WTC11 (cell line): ENCODE measurements at regions not wholly inside any gene's neighbourhood (a gene's known extent, or its start where the extent isn't known, plus 50 kb on each side); places are given as distances from the start of the nearest gene placed in this dataset.

ENCODE experiments used
- ATAC-seq: fragments of 200-7000 bp; cut with Tn5 transposase; 2 replicates; pipeline ENCODE4 v1.10.0; 2021; ENCODE audit warnings: mild to moderate bottlenecking, moderate library complexity
- CTCF ChIA-PET: fragments of 300-600 bp; sonication (Branson Sonifier 250); formaldehyde crosslinking; loops from one replicate; lab custom pipeline; 2021; ENCODE audit warnings: antibody characterized with exemption; lab: Charles Lee
- POLR2A ChIA-PET: fragments of 350-600 bp; sonication (Branson Sonifier 250); formaldehyde crosslinking; loops from one replicate; lab custom pipeline; 2021; ENCODE audit warnings: antibody characterized with exemption; lab: Charles Lee
- DNase-seq: peaks from one replicate; pipeline ENCODE4 v3.0.0; 2021; ENCODE audit warnings: low spot score
- H3K27ac Mint-ChIP-seq: 2 replicates; pipeline ENCODE4 v1.8.0; 2021; ENCODE audit warnings: mixed read lengths
- H3K27me3 Mint-ChIP-seq: 2 replicates; pipeline ENCODE4 v1.8.0; 2021; ENCODE audit warnings: low read depth, mild to moderate bottlenecking, moderate library complexity, mixed read lengths
- H3K36me3 Mint-ChIP-seq: 2 replicates; pipeline ENCODE4 v1.8.0; 2021; ENCODE audit warnings: mixed read lengths
- H3K4me1 Mint-ChIP-seq: 2 replicates; pipeline ENCODE4 v1.8.0; 2022; ENCODE audit warnings: mixed read lengths
- H3K4me3 Mint-ChIP-seq: 2 replicates; pipeline ENCODE4 v1.8.0; 2021; ENCODE audit warnings: mild to moderate bottlenecking, moderate library complexity, mixed read lengths
- H3K9me3 Mint-ChIP-seq: 2 replicates; pipeline ENCODE4 v1.8.0; 2021; ENCODE audit warnings: mixed read lengths
- AR ChIP-seq: fragments of 250-450 bp; sonication (Bioruptor Pico); IDR thresholded peaks from 2 replicates; pipeline ENCODE4 v1.9.0; 2021; ENCODE audit warnings: mild to moderate bottlenecking
- CBFB ChIP-seq: sonication (generic); formaldehyde crosslinking; IDR thresholded peaks from 2 replicates; pipeline ENCODE4 v1.8.1; 2022; ENCODE audit warnings: mild to moderate bottlenecking, low read depth, missing genetic modification reagents
- CREB1 ChIP-seq: sonication (generic); formaldehyde crosslinking; IDR thresholded peaks from 2 replicates; pipeline ENCODE4 v1.8.0; 2023; ENCODE audit warnings: mild to moderate bottlenecking, missing genetic modification reagents
- CREM ChIP-seq: sonication (generic); formaldehyde crosslinking; IDR thresholded peaks from 2 replicates; pipeline ENCODE4 v1.8.1; 2022; ENCODE audit warnings: mild to moderate bottlenecking, missing genetic modification reagents, moderate library complexity
- CTCF ChIP-seq: fragments of 200-600 bp; IDR thresholded peaks from 2 replicates; pipeline ENCODE4 v1.8.0; 2022; ENCODE audit warnings: antibody characterized with exemption
- E2F4 ChIP-seq: sonication (generic); formaldehyde crosslinking; IDR thresholded peaks from 2 replicates; pipeline ENCODE4 v1.8.1; 2022; ENCODE audit warnings: low read depth, mild to moderate bottlenecking, moderate library complexity, missing genetic modification reagents, borderline replicate concordance
- EMX1 ChIP-seq: fragments of 250-450 bp; sonication (Bioruptor Pico); IDR thresholded peaks from 2 replicates; pipeline ENCODE4 v1.8.0; 2021; ENCODE audit warnings: mild to moderate bottlenecking
- ERG ChIP-seq: fragments of 250-450 bp; sonication (Bioruptor Pico); IDR thresholded peaks from 2 replicates; pipeline ENCODE4 v1.8.0; 2021; ENCODE audit warnings: mild to moderate bottlenecking
- FOXJ3 ChIP-seq: sonication (generic); formaldehyde crosslinking; IDR thresholded peaks from 2 replicates; pipeline ENCODE4 v1.9.0; 2021; ENCODE audit warnings: missing genetic modification reagents, mild to moderate bottlenecking, borderline replicate concordance
- FOXK1 ChIP-seq: sonication (generic); formaldehyde crosslinking; IDR thresholded peaks from 2 replicates; pipeline ENCODE4 v1.8.0; 2022; ENCODE audit warnings: mild to moderate bottlenecking, moderate library complexity, missing genetic modification reagents
- GABPB1 ChIP-seq: sonication (generic); formaldehyde crosslinking; IDR thresholded peaks from 2 replicates; pipeline ENCODE4 v1.8.1; 2023; ENCODE audit warnings: mild to moderate bottlenecking, missing genetic modification reagents
- HMGXB4 ChIP-seq: sonication (generic); formaldehyde crosslinking; IDR thresholded peaks from 2 replicates; pipeline ENCODE4 v1.8.1; 2023; ENCODE audit warnings: mild to moderate bottlenecking, moderate library complexity, missing genetic modification reagents
- IRF2 ChIP-seq: sonication (generic); formaldehyde crosslinking; IDR thresholded peaks from 2 replicates; pipeline ENCODE4 v1.8.0; 2022; ENCODE audit warnings: low read depth, missing genetic modification reagents, borderline replicate concordance
- NFE2L1 ChIP-seq: sonication (generic); formaldehyde crosslinking; IDR thresholded peaks from 2 replicates; pipeline ENCODE4 v1.8.1; 2023; ENCODE audit warnings: missing genetic modification reagents
- NR1H2 ChIP-seq: sonication (generic); formaldehyde crosslinking; IDR thresholded peaks from 2 replicates; pipeline ENCODE4 v1.9.0; 2021; ENCODE audit warnings: mild to moderate bottlenecking, moderate library complexity, missing genetic modification reagents
- RELA ChIP-seq: sonication (generic); formaldehyde crosslinking; IDR thresholded peaks from 2 replicates; pipeline ENCODE4 v1.8.1; 2022; ENCODE audit warnings: missing genetic modification reagents, mild to moderate bottlenecking, borderline replicate concordance
- TEAD1 ChIP-seq: sonication (generic); formaldehyde crosslinking; IDR thresholded peaks from 2 replicates; pipeline ENCODE4 v1.8.0; 2022; ENCODE audit warnings: mild to moderate bottlenecking, missing genetic modification reagents
- TEAD4 ChIP-seq: sonication (generic); formaldehyde crosslinking; IDR thresholded peaks from 2 replicates; pipeline ENCODE4 v1.8.0; 2022; ENCODE audit warnings: mild to moderate bottlenecking, missing genetic modification reagents
- ZNF138 ChIP-seq: sonication (generic); formaldehyde crosslinking; conservative IDR thresholded peaks from 2 replicates; pipeline ENCODE4 v1.8.1; 2022; ENCODE audit warnings: mild to moderate bottlenecking, moderate library complexity, missing genetic modification reagents
- ZNF232 ChIP-seq: sonication (generic); formaldehyde crosslinking; IDR thresholded peaks from 2 replicates; pipeline ENCODE4 v1.8.0; 2022; ENCODE audit warnings: mild to moderate bottlenecking, missing genetic modification reagents
- ZNF263 ChIP-seq: sonication (generic); formaldehyde crosslinking; IDR thresholded peaks from 2 replicates; pipeline ENCODE4 v1.8.1; 2022; ENCODE audit warnings: low read depth, mild to moderate bottlenecking, moderate library complexity, missing genetic modification reagents
- ZNF423 ChIP-seq: fragments of 250-450 bp; sonication (Bioruptor Pico); IDR thresholded peaks from 2 replicates; pipeline ENCODE4 v2.1.2; 2022; ENCODE audit warnings: mild to moderate bottlenecking, moderate library complexity
- ZNF532 ChIP-seq: fragments of 250-450 bp; sonication (Bioruptor Pico); IDR thresholded peaks from 2 replicates; pipeline ENCODE4 v1.9.0; 2021; ENCODE audit warnings: mild to moderate bottlenecking, borderline replicate concordance

GRCh38 chr11:71108013-71108865, 144.1 kb downstream of the SHANK2 start (continued):
- no peak for TF ChIP-seq AR (CRISPR knock-in tag)
- TF ChIP-seq NR1H2 (CRISPR knock-in tag) = no peak
- TF ChIP-seq TEAD1 (CRISPR knock-in tag) = no peak
- TF ChIP-seq E2F4 = no peak
- no peak for TF ChIP-seq NFE2L1
- no peak for TF ChIP-seq ZNF263 (CRISPR knock-in tag)
- TF ChIP-seq CREB1 = no peak
- TF ChIP-seq ZNF532 = no peak
- TF ChIP-seq CTCF = no peak
- no peak for TF ChIP-seq RELA
- no peak for TF ChIP-seq FOXK1

GRCh38 chr11:71106671-71107070, 145.7 kb downstream of the SHANK2 start:
- ChIA-PET CTCF (interaction anchor here (1.5 to 1.7 kb wide), 2 partner anchors 14 to 20 kb away, joined by 4 to 6 read pairs; no protein-coding TSS in a partner anchor), POLR2A (no interaction called here)
- ATAC-seq (no peak), DNase-seq (no peak)
- Mint-ChIP-seq H3K27me3 (no peaks in the 10 kb centered on the region), H3K4me1 (peaks cover 1% of the 10 kb centered on the region; the same call in 1 of the 2 replicates), H3K4me3 (no peak overlapping the region), H3K27ac (peak overlapping the region; percentile 49; the same call in 1 of the 2 replicates), H3K9me3 (no peaks in the 10 kb centered on the region), H3K36me3 (peaks cover 28% of the 10 kb centered on the region)
- TF ChIP-seq EMX1 (CRISPR knock-in tag) = no peak
- TF ChIP-seq CBFB (CRISPR knock-in tag) = no peak
- TF ChIP-seq ZNF232 (CRISPR knock-in tag) = no peak
- TF ChIP-seq ZNF138 = no peak
- no peak for TF ChIP-seq RELA
- no peak for TF ChIP-seq HMGXB4 (CRISPR knock-in tag)
- no peak for TF ChIP-seq FOXJ3 (CRISPR knock-in tag)
- no peak for TF ChIP-seq TEAD4
- no peak for TF ChIP-seq ERG (CRISPR knock-in tag)
- no peak for TF ChIP-seq CREM (CRISPR knock-in tag)
- TF ChIP-seq IRF2 (CRISPR knock-in tag) = no peak
- TF ChIP-seq ZNF423 (CRISPR knock-in tag) = no peak
- TF ChIP-seq GABPB1 (CRISPR knock-in tag) = no peak
